ENCODE measurements at regions not wholly inside any gene's neighbourhood (a gene's known extent, or its start where the extent isn't known, plus 50 kb on each side); places are given as distances from the start of the nearest gene placed in this dataset.

DNA sequence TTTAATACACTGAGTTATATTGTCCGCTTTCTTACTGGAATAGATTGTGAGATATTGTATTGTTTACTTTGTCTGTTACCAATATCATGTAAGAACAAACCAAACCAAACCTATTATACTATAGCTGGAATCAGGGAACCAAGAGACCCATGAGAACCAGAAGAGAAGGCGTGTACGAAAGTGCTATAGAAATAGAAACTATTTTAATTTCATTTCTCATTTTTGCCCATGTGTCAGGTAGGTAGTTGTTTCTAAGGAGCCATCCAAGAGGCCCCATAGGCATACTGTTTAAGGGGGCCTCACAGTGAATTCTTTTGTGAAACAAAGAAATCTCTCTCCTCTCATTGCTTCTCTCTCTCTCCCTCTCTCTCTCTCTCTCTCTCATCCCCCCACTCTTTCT, 363.6 kb downstream of the RNF144A start:
- no peaks in the 10 kb centered on the region for H3K9me3 ChIP-seq (ENCODE audit: control insufficient read depth in 2 of 2, low read length in 2 of 2)
- no peaks in the 10 kb centered on the region for H3K27me3 ChIP-seq (ENCODE audit: control insufficient read depth, insufficient read depth, low read length)
- H3K27ac ChIP-seq (ENCODE audit: insufficient read depth, low read length, poor library complexity, severe bottlenecking): no peak overlapping the region
- DNase-seq (no peak), ATAC-seq (ENCODE audit: low read depth in 2 of 2) (no peak)
- Mint-ChIP-seq H3K27me3 (no peaks in the 10 kb centered on the region), H3K9me3 (no peaks in the 10 kb centered on the region), H3K27ac (no peak overlapping the region), H3K4me3 (no peak overlapping the region), H3K36me3 (no peaks in the 10 kb centered on the region), H3K4me1 (no peaks in the 10 kb centered on the region)
- no peaks in the 10 kb centered on the region for H3K4me1 ChIP-seq (ENCODE audit: control insufficient read depth, insufficient read depth, low read length, poor library complexity, severe bottlenecking)
- H3K4me3 ChIP-seq (ENCODE audit: low read depth, low read length): no peak overlapping the region
- H3K36me3 ChIP-seq (ENCODE audit: control insufficient read depth, insufficient read depth, low read length): no peaks in the 10 kb centered on the region

DNA sequence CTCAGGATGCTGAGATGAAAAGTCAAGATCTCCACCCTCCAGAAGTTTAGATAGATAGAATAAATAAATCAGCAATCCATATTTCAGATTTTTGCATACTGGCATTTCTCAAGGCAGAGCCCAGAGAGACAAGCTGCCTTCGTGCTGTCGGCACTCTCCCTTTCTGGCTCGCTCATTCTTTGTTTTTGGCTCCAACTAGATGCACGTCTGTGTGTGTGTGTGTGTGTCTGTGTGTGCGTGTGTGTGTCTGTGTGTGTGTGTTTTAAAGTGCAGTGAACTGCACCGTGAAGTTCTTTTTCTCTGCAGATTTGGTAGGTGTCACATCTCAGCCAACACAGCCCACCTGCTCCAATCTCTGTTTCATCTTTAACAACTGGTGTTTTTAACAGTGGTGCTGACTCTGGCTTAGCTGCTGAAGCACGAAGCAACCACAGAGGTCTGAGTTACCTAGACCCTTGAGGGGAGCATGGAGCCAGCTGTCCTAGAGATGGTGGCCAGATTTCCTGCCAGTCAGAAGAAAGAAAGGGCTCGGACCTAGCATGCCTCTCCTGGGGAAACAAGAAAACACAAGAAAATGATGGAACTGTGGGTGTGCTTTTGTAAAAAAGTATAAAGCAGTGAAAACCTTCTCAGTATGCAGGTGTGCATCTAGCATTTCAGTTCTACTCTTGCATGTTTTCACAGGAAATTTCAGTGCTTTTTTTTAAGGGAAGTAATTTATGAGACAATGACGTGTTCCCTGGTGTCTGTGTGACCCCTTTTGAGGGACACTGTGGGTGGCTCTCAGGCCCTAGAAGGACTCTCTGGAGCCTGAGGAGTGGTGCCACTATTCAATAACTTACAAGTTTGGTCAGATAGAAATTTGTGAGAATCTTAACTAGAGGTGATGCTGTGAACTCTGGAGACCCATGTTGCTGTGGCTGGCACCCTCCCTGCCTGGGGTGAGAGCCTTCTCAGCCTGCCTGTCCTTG, 364.3 kb downstream of the RNF144A start:
- Histone ChIP-seq H3K27me3 (ENCODE audit: control insufficient read depth, insufficient read depth, low read length) (no peaks in the 10 kb centered on the region), H3K27ac (ENCODE audit: insufficient read depth, low read length, poor library complexity, severe bottlenecking) (no peak overlapping the region), H3K36me3 (ENCODE audit: control insufficient read depth, insufficient read depth, low read length) (no peaks in the 10 kb centered on the region), H3K4me1 (ENCODE audit: control insufficient read depth, insufficient read depth, low read length, poor library complexity, severe bottlenecking) (no peaks in the 10 kb centered on the region), H3K9me3 (ENCODE audit: control insufficient read depth in 2 of 2, low read length in 2 of 2) (no peaks in the 10 kb centered on the region), H3K4me3 (ENCODE audit: low read depth, low read length) (no peak overlapping the region)
- Mint-ChIP-seq H3K27me3 (no peaks in the 10 kb centered on the region), H3K36me3 (no peaks in the 10 kb centered on the region), H3K27ac (no peak overlapping the region), H3K9me3 (no peaks in the 10 kb centered on the region), H3K4me3 (no peak overlapping the region), H3K4me1 (no peaks in the 10 kb centered on the region)
- no peak for DNase-seq
- no peak for ATAC-seq (ENCODE audit: low read depth in 2 of 2)

DNA sequence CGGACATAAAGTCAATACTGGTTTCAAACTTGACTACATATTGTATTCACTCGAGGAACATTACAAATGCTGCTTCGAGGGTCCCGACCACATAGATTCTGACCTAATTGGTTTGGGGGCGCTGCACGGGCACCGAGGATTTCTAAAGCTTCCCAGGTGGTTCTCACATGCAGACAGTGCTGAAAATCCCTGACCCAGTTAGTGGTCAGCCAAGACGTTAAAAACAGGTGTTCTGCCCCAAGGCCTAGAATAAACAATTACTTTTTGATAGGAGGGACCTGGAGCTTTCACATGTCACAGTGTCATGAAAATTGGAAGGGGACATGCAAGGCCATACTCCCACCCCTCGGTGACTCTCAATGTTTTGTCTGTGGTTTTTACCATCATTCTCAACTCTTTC, 368.9 kb downstream of the RNF144A start:
- DNase-seq (no peak), ATAC-seq (ENCODE audit: low read depth in 2 of 2) (no peak)
- H3K27me3 ChIP-seq (ENCODE audit: control insufficient read depth, insufficient read depth, low read length): no peaks in the 10 kb centered on the region
- no peaks in the 10 kb centered on the region for H3K4me1 ChIP-seq (ENCODE audit: control insufficient read depth, insufficient read depth, low read length, poor library complexity, severe bottlenecking)
- no peak overlapping the region for H3K27ac ChIP-seq (ENCODE audit: insufficient read depth, low read length, poor library complexity, severe bottlenecking)
- no peaks in the 10 kb centered on the region for H3K9me3 ChIP-seq (ENCODE audit: control insufficient read depth in 2 of 2, low read length in 2 of 2)
- Mint-ChIP-seq H3K9me3 (peaks cover 0 to 3% (median 0%) of the 10 kb centered on the region in 7 donors), H3K27me3 (no peaks in the 10 kb centered on the region), H3K4me1 (no peaks in the 10 kb centered on the region), H3K27ac (no peak overlapping the region), H3K36me3 (no peaks in the 10 kb centered on the region), H3K4me3 (no peak overlapping the region)
- no peak overlapping the region for H3K4me3 ChIP-seq (ENCODE audit: low read depth, low read length)
- no peaks in the 10 kb centered on the region for H3K36me3 ChIP-seq (ENCODE audit: control insufficient read depth, insufficient read depth, low read length)

- no peak overlapping the region for H3K27ac ChIP-seq (ENCODE audit: insufficient read depth, low read length, poor library complexity, severe bottlenecking)
- no peaks in the 10 kb centered on the region for H3K4me1 Mint-ChIP-seq
- DNase-seq (no peak), ATAC-seq (ENCODE audit: low read depth in 2 of 2) (no peak)
- H3K27ac Mint-ChIP-seq: no peak overlapping the region
- H3K36me3 Mint-ChIP-seq: no peaks in the 10 kb centered on the region
- no peaks in the 10 kb centered on the region for H3K27me3 ChIP-seq (ENCODE audit: control insufficient read depth, insufficient read depth, low read length)
- H3K36me3 ChIP-seq (ENCODE audit: control insufficient read depth, insufficient read depth, low read length): no peaks in the 10 kb centered on the region
- H3K27me3 Mint-ChIP-seq: no peaks in the 10 kb centered on the region
- no peaks in the 10 kb centered on the region for H3K9me3 ChIP-seq (ENCODE audit: control insufficient read depth in 2 of 2, low read length in 2 of 2)
- H3K4me3 Mint-ChIP-seq: no peak overlapping the region
- H3K4me3 ChIP-seq (ENCODE audit: low read depth, low read length): no peak overlapping the region
- no peaks in the 10 kb centered on the region for H3K4me1 ChIP-seq (ENCODE audit: control insufficient read depth, insufficient read depth, low read length, poor library complexity, severe bottlenecking)
- H3K9me3 Mint-ChIP-seq: peaks cover 0 to 3% (median 0%) of the 10 kb centered on the region in 7 donors
These were observed 371.3 kb downstream of the RNF144A start for GRCh38 chr2:7288484-7288883.

DNA sequence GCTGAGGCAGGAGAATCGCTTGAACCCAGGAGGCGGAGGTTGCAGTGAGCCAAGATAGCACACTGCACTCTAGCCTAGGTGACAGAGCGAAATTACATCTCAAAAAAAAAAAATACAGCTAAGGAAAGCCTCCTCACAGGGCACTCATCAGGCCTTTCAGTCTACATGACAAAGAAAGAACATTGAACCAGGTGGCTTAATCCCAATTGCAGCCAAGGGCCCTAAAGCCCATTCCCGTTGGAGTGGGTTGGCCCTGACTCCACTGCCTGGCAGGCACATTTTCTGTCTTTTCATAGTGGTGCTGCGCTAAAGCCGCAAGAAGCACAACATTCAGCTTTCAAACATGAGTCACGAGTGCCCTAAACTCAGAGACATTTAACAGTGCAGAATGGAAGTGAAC, 372.5 kb downstream of the RNF144A start:
- H3K27ac ChIP-seq (ENCODE audit: insufficient read depth, low read length, poor library complexity, severe bottlenecking): no peak overlapping the region
- Mint-ChIP-seq H3K27me3 (no peaks in the 10 kb centered on the region), H3K4me1 (no peaks in the 10 kb centered on the region), H3K9me3 (peaks cover 0 to 3% (median 0%) of the 10 kb centered on the region in 7 donors), H3K27ac (no peak overlapping the region), H3K36me3 (no peaks in the 10 kb centered on the region), H3K4me3 (no peak overlapping the region)
- DNase-seq (no peak), ATAC-seq (ENCODE audit: low read depth in 2 of 2) (no peak)
- no peaks in the 10 kb centered on the region for H3K36me3 ChIP-seq (ENCODE audit: control insufficient read depth, insufficient read depth, low read length)
- no peaks in the 10 kb centered on the region for H3K27me3 ChIP-seq (ENCODE audit: control insufficient read depth, insufficient read depth, low read length)
- H3K4me1 ChIP-seq (ENCODE audit: control insufficient read depth, insufficient read depth, low read length, poor library complexity, severe bottlenecking): no peaks in the 10 kb centered on the region
- no peak overlapping the region for H3K4me3 ChIP-seq (ENCODE audit: low read depth, low read length)
- H3K9me3 ChIP-seq (ENCODE audit: control insufficient read depth in 2 of 2, low read length in 2 of 2): no peaks in the 10 kb centered on the region

DNA sequence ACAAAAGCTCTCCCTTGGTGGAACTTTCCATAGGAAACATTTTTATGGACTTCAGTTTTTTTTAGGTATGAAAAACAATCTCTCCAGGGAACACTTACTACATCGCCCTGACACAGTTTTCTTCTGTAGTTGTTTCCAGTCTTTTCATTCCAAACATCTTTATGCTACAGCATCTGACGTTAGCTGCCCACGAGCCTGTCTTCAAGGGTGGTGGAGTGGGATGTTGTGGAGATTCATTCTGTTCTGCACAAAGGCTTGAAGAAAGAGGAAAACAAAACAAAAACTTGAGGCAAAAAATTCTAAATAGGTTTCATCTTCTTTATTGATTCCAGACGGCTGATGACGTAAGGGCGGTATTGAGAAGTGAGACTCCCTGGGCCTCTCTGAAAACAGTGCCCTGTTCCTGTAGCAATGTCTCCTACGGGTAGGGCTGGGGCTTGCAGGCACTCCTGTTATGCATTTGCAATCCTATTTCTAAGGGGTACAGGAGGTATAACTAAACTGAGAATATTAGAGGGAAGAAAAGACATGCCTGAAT, 375.0 kb downstream of the RNF144A start:
- ATAC-seq (ENCODE audit: low read depth in 2 of 2) (no peak), DNase-seq (no peak)
- Histone ChIP-seq H3K36me3 (ENCODE audit: control insufficient read depth, insufficient read depth, low read length) (no peaks in the 10 kb centered on the region), H3K4me3 (ENCODE audit: low read depth, low read length) (no peak overlapping the region), H3K9me3 (ENCODE audit: control insufficient read depth in 2 of 2, low read length in 2 of 2) (no peaks in the 10 kb centered on the region), H3K27me3 (ENCODE audit: control insufficient read depth, insufficient read depth, low read length) (no peaks in the 10 kb centered on the region), H3K4me1 (ENCODE audit: control insufficient read depth, insufficient read depth, low read length, poor library complexity, severe bottlenecking) (no peaks in the 10 kb centered on the region), H3K27ac (ENCODE audit: insufficient read depth, low read length, poor library complexity, severe bottlenecking) (no peak overlapping the region)
- H3K9me3 Mint-ChIP-seq: peaks cover 0 to 3% (median 0%) of the 10 kb centered on the region in 7 donors
- H3K4me3 Mint-ChIP-seq: no peak overlapping the region
- no peaks in the 10 kb centered on the region for H3K36me3 Mint-ChIP-seq
- H3K4me1 Mint-ChIP-seq: no peaks in the 10 kb centered on the region
- H3K27ac Mint-ChIP-seq: no peak overlapping the region
- no peaks in the 10 kb centered on the region for H3K27me3 Mint-ChIP-seq

GRCh38 chr2:7309582-7309981, 392.4 kb downstream of the RNF144A start:
- Histone ChIP-seq H3K27me3 (ENCODE audit: control insufficient read depth, insufficient read depth, low read length) (no peaks in the 10 kb centered on the region), H3K4me1 (ENCODE audit: control insufficient read depth, insufficient read depth, low read length, poor library complexity, severe bottlenecking) (no peaks in the 10 kb centered on the region), H3K4me3 (ENCODE audit: low read depth, low read length) (no peak overlapping the region), H3K36me3 (ENCODE audit: control insufficient read depth, insufficient read depth, low read length) (no peaks in the 10 kb centered on the region), H3K9me3 (ENCODE audit: control insufficient read depth in 2 of 2, low read length in 2 of 2) (no peaks in the 10 kb centered on the region), H3K27ac (ENCODE audit: insufficient read depth, low read length, poor library complexity, severe bottlenecking) (no peak overlapping the region)
- no peak overlapping the region for H3K4me3 Mint-ChIP-seq
- H3K27ac Mint-ChIP-seq: peak overlapping the region in 1 of 3 donors; percentile 2
- no peaks in the 10 kb centered on the region for H3K36me3 Mint-ChIP-seq
- peaks cover 0 to 3% (median 0%) of the 10 kb centered on the region in 7 donors for H3K9me3 Mint-ChIP-seq
- H3K27me3 Mint-ChIP-seq: peaks cover 8% of the 10 kb centered on the region
- no peaks in the 10 kb centered on the region for H3K4me1 Mint-ChIP-seq
- DNase-seq (no peak), ATAC-seq (ENCODE audit: low read depth in 2 of 2) (no peak)

GRCh38 chr2:7324706-7325105, 407.5 kb downstream of the RNF144A start:
- H3K9me3 ChIP-seq (ENCODE audit: control insufficient read depth in 2 of 2, low read length in 2 of 2): no peaks in the 10 kb centered on the region
- ATAC-seq (ENCODE audit: low read depth in 2 of 2): no peak
- H3K36me3 ChIP-seq (ENCODE audit: control insufficient read depth, insufficient read depth, low read length): no peaks in the 10 kb centered on the region
- H3K4me1 ChIP-seq (ENCODE audit: control insufficient read depth, insufficient read depth, low read length, poor library complexity, severe bottlenecking): no peaks in the 10 kb centered on the region
- H3K4me3 Mint-ChIP-seq: no peak overlapping the region
- DNase-seq: no peak
- no peak overlapping the region for H3K27ac ChIP-seq (ENCODE audit: insufficient read depth, low read length, poor library complexity, severe bottlenecking)
- H3K36me3 Mint-ChIP-seq: no peaks in the 10 kb centered on the region
- H3K27me3 Mint-ChIP-seq: no peaks in the 10 kb centered on the region
- no peaks in the 10 kb centered on the region for H3K4me1 Mint-ChIP-seq
- H3K27ac Mint-ChIP-seq: no peak overlapping the region
- H3K4me3 ChIP-seq (ENCODE audit: low read depth, low read length): no peak overlapping the region
- no peaks in the 10 kb centered on the region for H3K9me3 Mint-ChIP-seq
- H3K27me3 ChIP-seq (ENCODE audit: control insufficient read depth, insufficient read depth, low read length): no peaks in the 10 kb centered on the region
